ENCODE measurements at regions not wholly inside any gene's neighbourhood (a gene's known extent, or its start where the extent isn't known, plus 50 kb on each side); places are given as distances from the start of the nearest gene placed in this dataset.

GRCh38 chr5:124889486-124889825 lies 143.0 kb upstream of the ZNF608 start:
- TF ChIP-seq CTCF (IDR thresholded peaks at IDR 0.05): no peak
- TF ChIP-seq POLR2AphosphoS5 (IDR thresholded peaks at IDR 0.05): no peak
